Keratinocyte (primary cell): ENCODE measurements at regions not wholly inside any gene's neighbourhood (a gene's known extent, or its start where the extent isn't known, plus 50 kb on each side); places are given as distances from the start of the nearest gene placed in this dataset.

Source experiments
- EZH2 ChIP-seq: IDR thresholded peaks from one replicate; pipeline ENCODE4 v1.6.1; 2012; ENCODE audit warnings: inconsistent platforms, mild to moderate bottlenecking, low read length, moderate library complexity
- TF ChIP-seq, protein P1 (sequence below), 3 experiments: IDR thresholded peaks in 1 of 3; conservative IDR thresholded peaks in 1 of 3; optimal IDR thresholded peaks in 1 of 3; 2 replicates in 2 of 3; 3 replicates in 1 of 3; pipeline versions ENCODE3 to v1.5.1; 2011; ENCODE audit warnings: low read length in 3 of 3, mild to moderate bottlenecking in 3 of 3, moderate library complexity in 2 of 3, control low read depth in 1 of 3, inconsistent platforms in 1 of 3; ENCODE audit not compliant: insufficient read depth in 2 of 3; ENCODE audit errors: extremely low read depth in 1 of 3

DNA sequence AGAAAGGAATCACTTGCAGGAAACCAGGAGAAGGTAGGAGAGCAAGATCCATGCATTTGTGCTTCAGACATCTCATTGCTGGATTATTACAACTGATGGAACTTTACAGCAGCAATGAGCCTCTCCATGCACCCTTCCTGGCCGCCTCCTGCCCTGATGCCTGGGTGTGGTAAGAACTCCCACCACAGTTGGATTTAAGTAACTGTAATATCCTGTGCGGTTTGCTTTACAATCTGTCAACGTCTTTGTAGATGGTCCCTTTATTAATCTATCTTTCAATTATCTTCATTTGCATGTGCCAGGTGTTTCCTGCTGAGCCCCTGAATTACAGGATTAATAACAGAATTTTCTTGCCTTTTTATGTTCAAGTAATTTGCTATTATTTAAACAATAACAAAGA is 1300.5 kb upstream of the TMEM132C start:
- TF ChIP-seq, protein P1, sequence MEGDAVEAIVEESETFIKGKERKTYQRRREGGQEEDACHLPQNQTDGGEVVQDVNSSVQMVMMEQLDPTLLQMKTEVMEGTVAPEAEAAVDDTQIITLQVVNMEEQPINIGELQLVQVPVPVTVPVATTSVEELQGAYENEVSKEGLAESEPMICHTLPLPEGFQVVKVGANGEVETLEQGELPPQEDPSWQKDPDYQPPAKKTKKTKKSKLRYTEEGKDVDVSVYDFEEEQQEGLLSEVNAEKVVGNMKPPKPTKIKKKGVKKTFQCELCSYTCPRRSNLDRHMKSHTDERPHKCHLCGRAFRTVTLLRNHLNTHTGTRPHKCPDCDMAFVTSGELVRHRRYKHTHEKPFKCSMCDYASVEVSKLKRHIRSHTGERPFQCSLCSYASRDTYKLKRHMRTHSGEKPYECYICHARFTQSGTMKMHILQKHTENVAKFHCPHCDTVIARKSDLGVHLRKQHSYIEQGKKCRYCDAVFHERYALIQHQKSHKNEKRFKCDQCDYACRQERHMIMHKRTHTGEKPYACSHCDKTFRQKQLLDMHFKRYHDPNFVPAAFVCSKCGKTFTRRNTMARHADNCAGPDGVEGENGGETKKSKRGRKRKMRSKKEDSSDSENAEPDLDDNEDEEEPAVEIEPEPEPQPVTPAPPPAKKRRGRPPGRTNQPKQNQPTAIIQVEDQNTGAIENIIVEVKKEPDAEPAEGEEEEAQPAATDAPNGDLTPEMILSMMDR (optimal IDR thresholded peaks at IDR 0.05 in 1 of 3, IDR thresholded peaks at IDR 0.05 in 1 of 3, conservative IDR thresholded peaks at IDR 0.05 in 1 of 3; ENCODE audit: extremely low read depth in 1 of 3, insufficient read depth in 2 of 3, low read length in 3 of 3), result no peak
- no peak for TF ChIP-seq EZH2
